Activated B cell treated with CpG ODN at 0.5 μM for 24 hours (primary cell): ENCODE measurements at regions not wholly inside any gene's neighbourhood (a gene's known extent, or its start where the extent isn't known, plus 50 kb on each side); places are given as distances from the start of the nearest gene placed in this dataset.

Source experiments
- ATAC-seq: fragments of 200-7000 bp; cut with Tn5 transposase; one replicate; pipeline ENCODE4 v1.10.0; 2021; ENCODE audit warnings: low read depth, mild to moderate bottlenecking, moderate library complexity
- CTCF ChIA-PET: fragments of 350-600 bp; sonication (Branson Sonifier 250); formaldehyde crosslinking; loops from one replicate; lab custom pipeline; 2021; ENCODE audit warnings: antibody characterized with exemption; lab: Charles Lee
- POLR2A ChIA-PET: fragments of 350-600 bp; sonication (Branson Sonifier 250); formaldehyde crosslinking; loops from one replicate; lab custom pipeline; 2021; ENCODE audit warnings: antibody characterized with exemption; lab: Charles Lee
- DNase-seq: peaks from one replicate; pipeline ENCODE4 v3.0.0; 2022
- H3K27ac Mint-ChIP-seq: one replicate; pipeline ENCODE4 v1.8.0; 2020; ENCODE audit warnings: mixed read lengths
- H3K27me3 Mint-ChIP-seq: one replicate; pipeline ENCODE4 v1.8.0; 2021; ENCODE audit warnings: mixed read lengths
- H3K36me3 Mint-ChIP-seq: one replicate; pipeline ENCODE4 v1.8.0; 2021; ENCODE audit warnings: low read depth, mixed read lengths
- H3K4me1 Mint-ChIP-seq: one replicate; pipeline ENCODE4 v1.8.0; 2021; ENCODE audit warnings: mixed read lengths
- H3K4me3 Mint-ChIP-seq: one replicate; pipeline ENCODE4 v1.8.0; 2020; ENCODE audit warnings: mild to moderate bottlenecking, mixed read lengths
- H3K9me3 Mint-ChIP-seq: one replicate; pipeline ENCODE4 v1.8.0; 2020; ENCODE audit warnings: mixed read lengths
- intact Hi-C: fragments of 100-400 bp; cut with micrococcal nuclease; formaldehyde crosslinking; loops from one replicate; pipeline ENCODE4 v1.15.1; 2024
- TF ChIP-seq, protein P1 (sequence below): fragments of 200-600 bp; IDR thresholded peaks from one replicate; pipeline ENCODE4 v1.8.0; 2022; ENCODE audit warnings: antibody characterized with exemption, mild to moderate bottlenecking

DNA sequence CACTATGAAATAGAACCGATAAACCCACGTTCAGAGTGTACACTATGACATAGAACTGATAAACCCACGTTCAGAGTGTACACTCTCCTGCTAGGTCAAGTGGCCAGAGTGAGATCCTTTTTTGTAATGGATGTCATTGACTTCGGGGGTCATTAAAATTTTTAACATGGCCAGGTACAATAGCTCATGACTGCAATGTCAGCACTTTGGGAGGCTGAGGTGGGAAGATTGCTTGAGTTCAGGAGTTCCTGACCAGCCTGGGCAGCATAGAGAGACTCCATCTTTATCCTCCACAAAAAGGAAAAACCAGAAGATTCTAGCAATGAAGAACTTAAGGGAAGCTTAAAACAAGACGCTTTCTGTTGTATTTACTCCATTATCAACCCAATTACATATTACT lies 439.7 kb upstream of the FRG1 start:
- ATAC-seq = no peak
- ChIA-PET CTCF (no interaction called here), POLR2A (no interaction called here)
- intact Hi-C loops = no loop called here
- no peaks in the 10 kb centered on the region for H3K4me1 Mint-ChIP-seq
- H3K9me3 Mint-ChIP-seq = no peaks in the 10 kb centered on the region
- no peak overlapping the region for H3K4me3 Mint-ChIP-seq
- no peaks in the 10 kb centered on the region for H3K27me3 Mint-ChIP-seq
- H3K27ac Mint-ChIP-seq = no peak overlapping the region
- DNase-seq = no peak
- no peaks in the 10 kb centered on the region for H3K36me3 Mint-ChIP-seq
- TF ChIP-seq, protein P1, sequence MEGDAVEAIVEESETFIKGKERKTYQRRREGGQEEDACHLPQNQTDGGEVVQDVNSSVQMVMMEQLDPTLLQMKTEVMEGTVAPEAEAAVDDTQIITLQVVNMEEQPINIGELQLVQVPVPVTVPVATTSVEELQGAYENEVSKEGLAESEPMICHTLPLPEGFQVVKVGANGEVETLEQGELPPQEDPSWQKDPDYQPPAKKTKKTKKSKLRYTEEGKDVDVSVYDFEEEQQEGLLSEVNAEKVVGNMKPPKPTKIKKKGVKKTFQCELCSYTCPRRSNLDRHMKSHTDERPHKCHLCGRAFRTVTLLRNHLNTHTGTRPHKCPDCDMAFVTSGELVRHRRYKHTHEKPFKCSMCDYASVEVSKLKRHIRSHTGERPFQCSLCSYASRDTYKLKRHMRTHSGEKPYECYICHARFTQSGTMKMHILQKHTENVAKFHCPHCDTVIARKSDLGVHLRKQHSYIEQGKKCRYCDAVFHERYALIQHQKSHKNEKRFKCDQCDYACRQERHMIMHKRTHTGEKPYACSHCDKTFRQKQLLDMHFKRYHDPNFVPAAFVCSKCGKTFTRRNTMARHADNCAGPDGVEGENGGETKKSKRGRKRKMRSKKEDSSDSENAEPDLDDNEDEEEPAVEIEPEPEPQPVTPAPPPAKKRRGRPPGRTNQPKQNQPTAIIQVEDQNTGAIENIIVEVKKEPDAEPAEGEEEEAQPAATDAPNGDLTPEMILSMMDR = no peak

DNA sequence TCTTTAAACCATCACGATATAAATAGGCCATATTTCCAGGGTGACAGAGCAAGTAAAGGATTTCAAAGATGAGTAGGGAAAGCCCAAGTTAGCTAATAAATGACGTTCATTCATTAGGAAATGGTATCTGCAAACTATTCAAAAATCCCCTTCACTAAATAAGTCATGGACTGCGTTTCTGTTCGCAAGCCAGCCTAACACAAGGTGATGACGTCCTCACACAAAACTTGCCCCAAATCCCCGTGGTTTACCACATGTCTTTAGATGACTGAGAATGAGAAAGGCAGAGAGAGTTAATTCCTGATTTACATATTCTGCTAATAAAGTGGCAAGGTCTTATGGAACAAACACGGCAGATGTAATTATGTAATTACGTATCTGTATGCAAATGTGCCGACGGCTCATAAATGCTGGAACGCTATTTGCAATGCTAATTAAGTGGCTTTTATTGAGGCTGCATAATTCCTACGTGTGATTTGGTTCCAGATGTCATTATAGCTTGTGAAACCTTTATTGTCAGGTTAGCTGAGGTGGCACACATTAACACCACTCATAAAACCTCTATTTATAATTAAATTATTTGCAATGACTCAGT lies 437.7 kb upstream of the FRG1 start:
- no peaks in the 10 kb centered on the region for H3K9me3 Mint-ChIP-seq
- POLR2A ChIA-PET = no interaction called here

DNA sequence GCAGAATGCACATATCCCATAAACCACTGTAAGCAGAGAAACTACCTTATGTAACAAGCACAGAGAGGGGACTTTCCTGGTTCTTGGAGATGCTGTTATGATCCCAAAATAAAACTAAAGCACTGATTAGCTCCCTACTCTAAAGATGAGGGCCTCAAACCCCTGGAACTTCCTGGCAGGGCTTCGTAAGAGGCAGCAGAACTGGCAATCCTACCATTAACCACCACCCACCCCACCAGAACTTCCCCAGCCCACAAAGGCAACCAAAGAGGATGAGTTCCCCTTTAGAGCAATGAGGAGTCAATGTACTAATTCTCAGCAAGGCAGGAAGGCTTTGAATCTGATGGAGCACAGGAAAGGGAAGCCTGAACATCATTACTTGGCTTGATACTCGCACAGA lies 436.5 kb upstream of the FRG1 start:
- Mint-ChIP-seq H3K36me3 (no peaks in the 10 kb centered on the region), H3K4me3 (no peak overlapping the region), H3K9me3 (no peaks in the 10 kb centered on the region), H3K27me3 (no peaks in the 10 kb centered on the region), H3K4me1 (no peaks in the 10 kb centered on the region), H3K27ac (no peak overlapping the region)
- POLR2A ChIA-PET = no interaction called here
- ATAC-seq (no peak), DNase-seq (no peak)
- intact Hi-C loops = no loop called here
- TF ChIP-seq, protein P1 = no peak
- CTCF ChIA-PET = no interaction called here

More for the DNA sequence above, 437.7 kb upstream of the FRG1 start:
- no peak for ATAC-seq
- no peaks in the 10 kb centered on the region for H3K36me3 Mint-ChIP-seq
- CTCF ChIA-PET = no interaction called here
- no peaks in the 10 kb centered on the region for H3K27me3 Mint-ChIP-seq
- H3K4me1 Mint-ChIP-seq = no peaks in the 10 kb centered on the region
- no peak for DNase-seq
- intact Hi-C loops = no loop called here
- no peak overlapping the region for H3K27ac Mint-ChIP-seq
- TF ChIP-seq, protein P1 = no peak
- no peak overlapping the region for H3K4me3 Mint-ChIP-seq

DNA sequence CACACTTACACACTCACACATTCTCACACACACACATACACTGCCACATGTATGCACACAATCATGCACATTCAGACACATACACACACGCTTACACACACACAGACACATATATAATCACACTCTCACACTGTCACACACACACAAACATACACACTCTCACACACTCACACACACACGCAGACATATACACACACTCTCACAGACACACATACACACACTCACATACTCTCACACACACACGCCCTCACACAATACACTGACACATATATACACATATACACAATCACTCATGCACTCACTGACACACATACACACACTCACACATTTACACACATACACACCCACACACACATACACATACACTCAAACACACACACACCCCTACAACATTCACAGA lies 435.3 kb upstream of the FRG1 start:
- ATAC-seq = no peak
- Mint-ChIP-seq H3K27ac (no peak overlapping the region), H3K9me3 (peaks cover 3% of the 10 kb centered on the region), H3K4me3 (no peak overlapping the region), H3K36me3 (no peaks in the 10 kb centered on the region), H3K27me3 (no peaks in the 10 kb centered on the region), H3K4me1 (no peaks in the 10 kb centered on the region)
- TF ChIP-seq, protein P1 = no peak
- CTCF ChIA-PET = no interaction called here
- POLR2A ChIA-PET = no interaction called here
- DNase-seq = no peak
- intact Hi-C loops = no loop called here

DNA sequence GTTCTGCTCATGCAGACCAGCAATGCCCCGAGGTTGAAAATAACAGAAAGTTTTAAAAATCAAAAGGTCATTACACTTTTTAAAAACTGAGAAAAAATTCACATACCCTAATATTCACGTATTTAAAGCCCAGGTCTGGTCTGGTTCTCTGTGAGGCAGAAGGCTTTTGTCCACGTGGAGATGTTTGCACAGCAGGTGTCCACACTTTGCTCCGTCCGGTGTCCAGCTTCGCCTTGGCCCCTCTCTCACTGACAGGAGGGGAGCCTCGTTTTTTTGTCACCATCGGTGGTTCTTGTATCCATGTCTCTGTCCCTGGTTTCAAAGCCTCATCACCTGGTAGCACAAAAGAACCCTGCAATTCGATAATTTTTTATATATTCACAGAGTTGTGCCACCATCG lies 434.6 kb upstream of the FRG1 start:
- H3K9me3 Mint-ChIP-seq = peaks cover 4% of the 10 kb centered on the region
- no peak overlapping the region for H3K27ac Mint-ChIP-seq
- no peak for ATAC-seq
- no peaks in the 10 kb centered on the region for H3K27me3 Mint-ChIP-seq
- CTCF ChIA-PET = no interaction called here
- TF ChIP-seq, protein P1 = no peak
- H3K4me1 Mint-ChIP-seq = no peaks in the 10 kb centered on the region
- no peaks in the 10 kb centered on the region for H3K36me3 Mint-ChIP-seq
- H3K4me3 Mint-ChIP-seq = no peak overlapping the region
- DNase-seq = no peak
- intact Hi-C loops = no loop called here
- POLR2A ChIA-PET = no interaction called here
